NCI-H748 treated with DMSO at 0.1 percent for 48 hours (cell line): ENCODE measurements at regions not wholly inside any gene's neighbourhood (a gene's known extent, or its start where the extent isn't known, plus 50 kb on each side); places are given as distances from the start of the nearest gene placed in this dataset.
"Not testable (repeated sequence)": the region's sequence is repeated elsewhere in the genome, so short reads cannot be mapped to it uniquely, and the experiment has no call there.

Experiments
- DNase-seq: peaks from one replicate; lab custom pipeline; 2025; lab: John Stamatoyannopoulos, UW

DNA sequence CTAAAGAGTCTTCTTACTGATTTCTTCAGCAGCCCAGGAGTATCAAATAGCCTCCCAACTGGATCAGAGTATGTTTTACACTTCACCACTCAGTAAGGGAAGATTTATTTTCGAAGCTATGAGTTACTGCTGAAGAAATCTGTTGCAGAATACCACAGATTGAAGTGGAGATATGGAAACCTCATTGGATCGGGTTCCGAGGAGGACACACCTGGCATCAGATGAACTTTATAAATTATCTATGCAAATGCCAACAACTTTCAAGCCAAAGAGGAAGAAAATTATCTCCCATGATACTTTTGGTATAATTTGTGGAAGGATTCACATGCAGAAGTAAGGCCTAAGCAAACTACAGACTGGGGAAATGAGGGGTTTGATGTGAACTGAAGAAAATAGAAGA, 515.9 kb upstream of the NDST4 start:
- no peak for DNase-seq

DNA sequence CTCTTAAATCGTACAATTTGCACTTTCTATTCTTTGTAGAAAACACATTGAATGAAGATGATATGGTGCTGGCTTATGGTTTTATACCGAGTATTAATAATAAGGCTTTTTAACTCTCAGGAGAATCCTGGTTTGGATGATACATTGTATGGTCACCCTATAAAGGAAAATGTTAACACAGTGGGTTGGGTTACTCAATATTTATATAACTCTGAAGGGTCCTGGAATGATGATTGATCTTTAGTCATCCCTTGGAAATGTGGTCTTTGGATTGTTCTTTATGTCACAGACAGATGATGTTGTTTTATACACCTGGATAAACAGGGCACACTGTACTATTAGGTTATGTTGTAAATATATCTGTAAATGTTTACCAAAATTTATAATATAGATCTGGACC, 496.2 kb upstream of the NDST4 start:
- no peak for DNase-seq

- DNase-seq = no peak
Measured at GRCh38 chr4:115607311-115607710, 493.9 kb upstream of the NDST4 start.

- no peak for DNase-seq
Measured at GRCh38 chr4:115596265-115597001, 483.0 kb upstream of the NDST4 start.

DNA sequence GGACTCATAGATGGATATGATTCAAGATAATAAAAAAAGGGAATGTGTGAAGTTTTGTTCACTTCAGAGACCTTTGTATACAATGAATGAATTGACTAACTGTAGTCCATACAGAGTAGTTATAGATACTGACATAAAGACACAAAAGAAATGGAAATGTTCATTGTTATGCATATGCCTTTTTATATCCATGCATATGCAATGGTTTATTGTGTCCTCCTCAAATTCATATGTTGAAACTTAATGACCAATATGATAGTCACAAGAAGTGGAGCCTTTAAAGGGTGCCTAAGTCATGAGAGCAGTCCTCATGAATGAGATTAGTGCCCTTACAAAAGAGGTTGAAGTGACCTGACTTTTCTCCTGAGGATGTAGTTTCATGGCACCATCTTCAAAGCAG, 467.5 kb upstream of the NDST4 start:
- no peak for DNase-seq

DNA sequence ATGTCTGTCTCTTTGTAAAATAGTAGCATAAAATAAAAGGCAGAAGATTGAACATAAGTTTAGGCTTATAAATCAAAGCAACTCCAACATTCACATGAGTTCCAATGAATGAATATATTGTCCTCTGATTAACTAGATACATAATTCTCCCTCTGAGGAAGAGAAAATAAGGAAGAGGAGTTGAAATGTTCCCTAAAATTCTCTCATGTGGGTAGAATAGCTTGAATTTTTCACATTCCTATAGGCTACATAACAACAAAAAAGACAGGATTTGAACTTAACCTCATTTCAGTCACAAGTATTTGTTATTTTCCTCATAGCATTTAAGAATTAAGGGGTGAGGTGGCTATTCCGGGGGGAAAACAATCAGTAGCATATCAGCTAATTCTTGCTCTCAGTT, 462.4 kb upstream of the NDST4 start:
- no peak for DNase-seq

DNA sequence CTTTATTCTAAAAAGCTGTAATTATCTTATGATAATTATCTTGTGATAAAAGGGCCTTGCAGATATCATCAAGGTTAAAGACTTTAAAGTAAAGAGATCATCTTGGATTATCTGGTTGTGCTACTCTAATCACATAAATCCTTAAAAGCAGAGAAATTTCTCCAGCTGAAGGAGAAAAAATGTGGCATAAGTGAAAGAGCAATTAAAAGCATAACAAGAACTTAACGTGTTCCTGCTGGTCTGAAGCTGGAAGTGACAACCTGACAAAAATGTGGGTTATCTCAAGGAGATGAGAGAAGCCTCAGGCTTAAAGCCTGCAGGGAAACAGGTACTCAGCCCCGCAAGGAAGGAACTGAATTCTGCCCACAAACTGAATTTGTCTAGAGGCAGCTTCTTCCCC, 449.1 kb upstream of the NDST4 start:
- no peak for DNase-seq

- no peak for DNase-seq
Measured at GRCh38 chr4:115548123-115548522, 434.7 kb upstream of the NDST4 start.

GRCh38 chr4:115537387-115537786, 424.0 kb upstream of the NDST4 start:
- peak; percentile 4 for DNase-seq

DNA sequence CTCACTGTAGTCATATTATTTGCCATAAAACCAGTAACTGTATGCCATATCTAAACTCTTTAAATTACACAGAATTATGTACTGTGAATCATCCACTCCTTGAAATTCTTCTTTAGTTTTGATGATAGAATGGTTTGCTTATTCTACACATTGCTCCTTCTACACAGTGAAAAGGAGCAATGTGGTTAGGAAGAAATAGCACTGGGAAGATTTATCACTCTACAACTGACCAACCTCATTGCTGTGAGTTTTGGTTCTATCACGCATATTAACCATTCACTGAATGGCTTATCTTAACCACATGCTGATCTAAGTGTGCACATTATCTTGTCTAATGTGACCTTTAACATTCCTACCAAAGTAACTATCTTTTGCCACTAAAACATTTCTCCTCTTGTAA, 415.7 kb upstream of the NDST4 start:
- no peak for DNase-seq

GRCh38 chr4:115519476-115519875, 406.1 kb upstream of the NDST4 start:
- not testable (repeated sequence) for DNase-seq

GRCh38 chr4:115515772-115516171, 402.4 kb upstream of the NDST4 start:
- DNase-seq = no peak

- no peak for DNase-seq
Measured at GRCh38 chr4:115515366-115515765, 401.9 kb upstream of the NDST4 start.

DNA sequence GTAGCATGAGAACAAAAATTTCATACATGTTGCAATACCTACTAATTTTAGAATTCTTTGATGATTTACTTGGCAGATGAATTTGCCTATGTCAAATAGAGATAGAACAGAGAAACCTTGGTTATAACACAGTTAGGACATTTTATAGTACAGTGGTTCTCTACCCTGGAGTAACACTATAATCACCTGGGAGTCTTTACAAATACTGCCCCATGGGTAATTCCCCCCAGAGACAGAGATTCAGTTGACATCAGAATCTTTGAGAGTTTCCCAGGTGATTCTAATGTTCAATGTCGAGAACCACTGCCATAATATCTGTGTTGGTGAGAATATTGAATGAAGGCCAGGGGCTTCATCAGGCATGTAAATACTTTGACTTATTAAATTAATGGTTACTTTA, 401.3 kb upstream of the NDST4 start:
- DNase-seq = no peak

DNA sequence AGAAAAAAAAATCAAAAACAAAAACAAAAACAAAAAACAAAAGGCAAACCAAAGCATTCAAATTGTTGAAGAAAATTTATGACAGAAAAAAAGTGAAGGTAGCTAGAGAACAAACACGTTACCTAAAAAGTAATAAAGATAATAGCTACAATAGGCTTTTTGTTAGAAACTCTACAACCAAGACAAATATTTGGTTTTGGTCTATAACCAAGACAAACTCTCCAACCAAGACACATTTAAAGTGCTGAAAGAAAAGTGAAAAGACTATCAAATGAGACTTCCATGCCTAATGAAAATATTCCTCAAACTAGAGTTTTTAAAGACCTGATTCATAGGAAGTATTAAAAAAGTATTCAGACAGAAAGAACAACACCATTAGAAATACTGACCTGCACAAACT, 391.9 kb upstream of the NDST4 start:
- no peak for DNase-seq

DNA sequence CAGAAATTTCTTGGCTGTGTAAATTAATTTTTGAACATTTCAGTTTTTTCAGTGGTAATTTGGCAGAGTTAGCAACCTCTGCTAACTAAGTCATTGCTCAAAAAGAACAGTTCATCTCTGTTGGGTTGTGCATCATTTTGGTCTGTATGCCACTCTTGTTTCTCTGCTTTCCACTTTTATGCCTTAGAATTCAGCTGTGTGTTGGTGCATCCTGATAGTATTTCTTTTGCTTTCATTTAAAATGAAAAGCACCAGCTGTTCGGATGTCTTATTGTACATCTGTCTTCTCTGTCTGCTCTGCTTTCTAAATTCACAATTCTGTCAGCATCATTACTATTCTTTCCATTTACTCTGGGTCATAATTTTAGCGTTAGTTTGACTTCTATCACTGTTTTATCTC, 388.2 kb upstream of the NDST4 start:
- DNase-seq = no peak

DNA sequence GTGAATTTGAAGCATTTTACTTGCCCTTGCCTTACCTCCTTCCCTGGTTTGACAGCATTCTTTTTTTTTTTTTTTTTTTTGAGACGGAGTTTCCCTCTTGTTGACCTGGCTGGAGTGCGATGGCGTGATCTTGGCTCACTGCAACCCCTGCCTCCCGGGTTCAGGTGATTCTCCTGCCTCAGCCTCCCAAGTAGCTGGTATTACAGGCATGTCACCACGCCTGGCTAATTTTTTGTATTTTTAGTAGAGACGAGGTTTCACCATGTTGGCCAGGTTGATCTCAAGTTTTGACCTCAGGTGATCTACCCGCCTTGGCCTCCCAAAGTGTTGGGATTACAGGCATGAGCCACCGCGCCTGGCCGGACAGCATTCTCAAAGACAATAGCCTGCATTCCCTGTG, 380.4 kb upstream of the NDST4 start:
- DNase-seq = not testable (repeated sequence)

GRCh38 chr4:115491686-115492085, 378.3 kb upstream of the NDST4 start:
- no peak for DNase-seq

GRCh38 chr4:115489279-115489678, 375.9 kb upstream of the NDST4 start:
- no peak for DNase-seq

GRCh38 chr4:115485402-115485801, 372.0 kb upstream of the NDST4 start:
- no peak for DNase-seq

- DNase-seq = no peak
Measured at GRCh38 chr4:115484479-115484878, 371.1 kb upstream of the NDST4 start.

- no peak for DNase-seq
Measured at GRCh38 chr4:115470763-115471162, 357.3 kb upstream of the NDST4 start.

DNA sequence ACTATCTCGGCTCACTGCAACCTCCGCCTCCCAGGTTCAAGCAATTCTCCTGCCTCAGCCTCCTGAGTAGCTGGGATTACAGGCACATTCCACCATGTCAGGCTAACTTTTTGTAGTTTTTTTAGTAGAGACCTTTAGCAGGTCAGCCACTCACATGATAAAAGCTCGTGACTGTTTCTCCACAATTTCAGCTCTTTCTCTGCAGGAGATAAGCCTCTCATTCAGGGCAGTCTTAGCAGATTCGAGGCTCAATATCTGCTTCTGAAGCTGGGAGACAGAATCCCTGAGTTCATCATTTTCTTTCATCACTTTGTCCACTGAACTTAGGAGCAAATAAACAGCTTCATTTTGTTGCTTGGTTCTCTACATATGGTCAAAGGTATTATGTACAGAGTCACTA, 345.9 kb upstream of the NDST4 start:
- not testable (repeated sequence) for DNase-seq

GRCh38 chr4:115456231-115456630, 342.8 kb upstream of the NDST4 start:
- no peak for DNase-seq
